GM23338 (cell line): ENCODE measurements at regions not wholly inside any gene's neighbourhood (a gene's known extent, or its start where the extent isn't known, plus 50 kb on each side); places are given as distances from the start of the nearest gene placed in this dataset.

ENCODE experiments used
- CREB1 ChIP-seq: fragments of 250-450 bp; sonication (Bioruptor Pico); IDR thresholded peaks from 2 replicates; pipeline ENCODE4 v1.5.0; 2020; ENCODE audit warnings: low read depth, mild to moderate bottlenecking, moderate library complexity
- EZH2 ChIP-seq: fragments of 200-600 bp; sonication (generic); IDR thresholded peaks from one replicate; pipeline ENCODE4 v1.8.0; 2017; ENCODE audit warnings: antibody characterized with exemption, mild to moderate bottlenecking, low read depth; ENCODE audit not compliant: unreplicated experiment
- EZH2phosphoT487 ChIP-seq: fragments of 200-600 bp; sonication (generic); IDR thresholded peaks from one replicate; pipeline ENCODE4 v1.8.1; 2018; ENCODE audit warnings: antibody characterized with exemption; ENCODE audit not compliant: unreplicated experiment
- NANOG ChIP-seq: IDR thresholded peaks from 2 replicates; pipeline ENCODE4 v1.6.1; 2016; ENCODE audit warnings: antibody characterized with exemption, borderline replicate concordance
- POLR2AphosphoS5 ChIP-seq: IDR thresholded peaks from 2 replicates; pipeline ENCODE4 v1.6.1; 2016; ENCODE audit warnings: antibody characterized with exemption, low read depth
- TF ChIP-seq, protein P1 (sequence below), 2 experiments: fragments of 200-600 bp in 1 of 2; sonication (generic) in 1 of 2; conservative IDR thresholded peaks; 2 replicates each; pipeline versions ENCODE4 v1.5.1 to v1.6.1; 2016 to 2017; ENCODE audit warnings: antibody characterized with exemption in 2 of 2, low read depth in 2 of 2, mild to moderate bottlenecking in 2 of 2, moderate library complexity in 1 of 2
- TF ChIP-seq, protein P2 (sequence below): IDR thresholded peaks from 2 replicates; pipeline ENCODE4 v1.6.1; 2016; ENCODE audit warnings: antibody characterized with exemption
- TF ChIP-seq, protein P3 (sequence below): IDR thresholded peaks from one replicate; pipeline ENCODE4 v1.6.1; 2018; ENCODE audit warnings: antibody characterized with exemption; ENCODE audit not compliant: unreplicated experiment

DNA sequence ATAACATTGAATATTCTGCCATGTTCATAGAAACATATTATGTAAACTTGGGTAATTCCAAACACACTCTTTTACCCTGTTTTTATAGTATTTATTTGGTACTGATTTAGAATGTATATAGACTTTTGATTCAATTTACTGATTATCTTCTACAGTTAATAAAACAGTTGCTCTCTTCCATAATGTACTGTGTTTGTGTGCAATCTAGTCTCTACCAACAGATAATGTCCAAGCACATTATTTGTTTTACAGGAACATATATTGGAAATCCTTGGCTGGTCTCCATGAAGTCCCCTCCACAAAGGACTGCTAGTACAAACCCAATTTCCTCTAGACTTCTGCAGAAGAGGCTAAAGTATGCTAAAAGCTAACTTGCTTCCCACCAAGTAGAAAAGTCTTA, 386.6 kb downstream of the RND3 start:
- TF ChIP-seq, protein P1, sequence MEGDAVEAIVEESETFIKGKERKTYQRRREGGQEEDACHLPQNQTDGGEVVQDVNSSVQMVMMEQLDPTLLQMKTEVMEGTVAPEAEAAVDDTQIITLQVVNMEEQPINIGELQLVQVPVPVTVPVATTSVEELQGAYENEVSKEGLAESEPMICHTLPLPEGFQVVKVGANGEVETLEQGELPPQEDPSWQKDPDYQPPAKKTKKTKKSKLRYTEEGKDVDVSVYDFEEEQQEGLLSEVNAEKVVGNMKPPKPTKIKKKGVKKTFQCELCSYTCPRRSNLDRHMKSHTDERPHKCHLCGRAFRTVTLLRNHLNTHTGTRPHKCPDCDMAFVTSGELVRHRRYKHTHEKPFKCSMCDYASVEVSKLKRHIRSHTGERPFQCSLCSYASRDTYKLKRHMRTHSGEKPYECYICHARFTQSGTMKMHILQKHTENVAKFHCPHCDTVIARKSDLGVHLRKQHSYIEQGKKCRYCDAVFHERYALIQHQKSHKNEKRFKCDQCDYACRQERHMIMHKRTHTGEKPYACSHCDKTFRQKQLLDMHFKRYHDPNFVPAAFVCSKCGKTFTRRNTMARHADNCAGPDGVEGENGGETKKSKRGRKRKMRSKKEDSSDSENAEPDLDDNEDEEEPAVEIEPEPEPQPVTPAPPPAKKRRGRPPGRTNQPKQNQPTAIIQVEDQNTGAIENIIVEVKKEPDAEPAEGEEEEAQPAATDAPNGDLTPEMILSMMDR (conservative IDR thresholded peaks at IDR 0.05; ENCODE audit: low read depth in 2 of 2): no peak
- TF ChIP-seq EZH2 (no peak), EZH2phosphoT487 (no peak), CREB1 (no peak), POLR2AphosphoS5 (no peak), NANOG (no peak)
- TF ChIP-seq, protein P2, sequence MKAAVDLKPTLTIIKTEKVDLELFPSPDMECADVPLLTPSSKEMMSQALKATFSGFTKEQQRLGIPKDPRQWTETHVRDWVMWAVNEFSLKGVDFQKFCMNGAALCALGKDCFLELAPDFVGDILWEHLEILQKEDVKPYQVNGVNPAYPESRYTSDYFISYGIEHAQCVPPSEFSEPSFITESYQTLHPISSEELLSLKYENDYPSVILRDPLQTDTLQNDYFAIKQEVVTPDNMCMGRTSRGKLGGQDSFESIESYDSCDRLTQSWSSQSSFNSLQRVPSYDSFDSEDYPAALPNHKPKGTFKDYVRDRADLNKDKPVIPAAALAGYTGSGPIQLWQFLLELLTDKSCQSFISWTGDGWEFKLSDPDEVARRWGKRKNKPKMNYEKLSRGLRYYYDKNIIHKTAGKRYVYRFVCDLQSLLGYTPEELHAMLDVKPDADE: no peak
- TF ChIP-seq, protein P3, sequence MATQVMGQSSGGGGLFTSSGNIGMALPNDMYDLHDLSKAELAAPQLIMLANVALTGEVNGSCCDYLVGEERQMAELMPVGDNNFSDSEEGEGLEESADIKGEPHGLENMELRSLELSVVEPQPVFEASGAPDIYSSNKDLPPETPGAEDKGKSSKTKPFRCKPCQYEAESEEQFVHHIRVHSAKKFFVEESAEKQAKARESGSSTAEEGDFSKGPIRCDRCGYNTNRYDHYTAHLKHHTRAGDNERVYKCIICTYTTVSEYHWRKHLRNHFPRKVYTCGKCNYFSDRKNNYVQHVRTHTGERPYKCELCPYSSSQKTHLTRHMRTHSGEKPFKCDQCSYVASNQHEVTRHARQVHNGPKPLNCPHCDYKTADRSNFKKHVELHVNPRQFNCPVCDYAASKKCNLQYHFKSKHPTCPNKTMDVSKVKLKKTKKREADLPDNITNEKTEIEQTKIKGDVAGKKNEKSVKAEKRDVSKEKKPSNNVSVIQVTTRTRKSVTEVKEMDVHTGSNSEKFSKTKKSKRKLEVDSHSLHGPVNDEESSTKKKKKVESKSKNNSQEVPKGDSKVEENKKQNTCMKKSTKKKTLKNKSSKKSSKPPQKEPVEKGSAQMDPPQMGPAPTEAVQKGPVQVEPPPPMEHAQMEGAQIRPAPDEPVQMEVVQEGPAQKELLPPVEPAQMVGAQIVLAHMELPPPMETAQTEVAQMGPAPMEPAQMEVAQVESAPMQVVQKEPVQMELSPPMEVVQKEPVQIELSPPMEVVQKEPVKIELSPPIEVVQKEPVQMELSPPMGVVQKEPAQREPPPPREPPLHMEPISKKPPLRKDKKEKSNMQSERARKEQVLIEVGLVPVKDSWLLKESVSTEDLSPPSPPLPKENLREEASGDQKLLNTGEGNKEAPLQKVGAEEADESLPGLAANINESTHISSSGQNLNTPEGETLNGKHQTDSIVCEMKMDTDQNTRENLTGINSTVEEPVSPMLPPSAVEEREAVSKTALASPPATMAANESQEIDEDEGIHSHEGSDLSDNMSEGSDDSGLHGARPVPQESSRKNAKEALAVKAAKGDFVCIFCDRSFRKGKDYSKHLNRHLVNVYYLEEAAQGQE: no peak
